Choroid plexus epithelial cell (primary cell): ENCODE measurements at regions not wholly inside any gene's neighbourhood (a gene's known extent, or its start where the extent isn't known, plus 50 kb on each side); places are given as distances from the start of the nearest gene placed in this dataset.

Experiments used
- DNase-seq: peaks from one replicate; pipeline ENCODE4 v3.0.0-alpha.2; 2010; ENCODE audit warnings: low read depth
- H3K4me3 ChIP-seq: 2 replicates; pipeline ENCODE4 v1.5.1; 2011; ENCODE audit warnings: low read depth, mild to moderate bottlenecking, control low read depth, low read length, moderate library complexity
- CTCF ChIP-seq: conservative IDR thresholded peaks from 2 replicates; pipeline ENCODE4 v1.5.1; 2011; ENCODE audit warnings: low read depth, mild to moderate bottlenecking, control low read depth, inconsistent platforms, low read length, moderate library complexity

DNA sequence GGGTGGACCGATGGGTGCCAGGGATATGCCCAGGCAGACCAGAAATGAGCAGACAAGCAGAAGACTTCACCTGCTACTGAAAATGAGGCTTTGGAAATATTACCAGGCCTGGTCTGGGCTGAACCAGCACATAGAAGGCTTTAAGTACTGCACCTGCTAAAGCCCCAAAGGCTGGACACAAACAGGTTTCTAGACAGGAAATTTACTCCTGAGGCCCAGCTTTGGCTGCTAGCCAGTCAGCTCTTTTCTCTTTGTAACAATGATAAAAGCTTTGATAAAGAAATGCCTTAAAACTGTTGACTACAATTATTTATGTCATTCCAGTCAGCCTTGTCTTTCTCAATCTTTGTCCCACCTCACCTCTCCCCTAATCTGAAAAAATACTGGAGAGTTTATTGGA is 228.9 kb upstream of the EGLN3 start:
- no peak overlapping the region for H3K4me3 ChIP-seq
- no peak for DNase-seq
- TF ChIP-seq CTCF: no peak

DNA sequence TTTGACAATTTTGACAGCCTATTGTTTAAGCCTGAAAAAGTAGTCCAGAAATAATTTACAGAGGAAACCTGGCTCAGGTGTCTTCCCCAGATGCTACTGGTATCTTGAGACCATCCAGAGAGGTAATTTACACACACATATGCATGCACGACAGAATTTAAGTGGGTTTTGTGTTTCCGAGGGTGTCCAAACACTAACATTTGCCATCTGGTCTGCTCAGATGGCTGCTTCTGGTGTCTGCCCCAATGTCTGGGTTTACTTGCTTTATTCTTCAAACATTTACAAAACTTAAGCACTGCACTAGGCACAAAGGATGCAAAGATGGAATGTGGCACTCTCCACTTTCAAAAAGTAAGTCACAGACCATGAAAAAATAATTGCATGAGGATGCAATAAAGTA is 226.6 kb upstream of the EGLN3 start:
- TF ChIP-seq CTCF: no peak
- no peak for DNase-seq
- no peak overlapping the region for H3K4me3 ChIP-seq

DNA sequence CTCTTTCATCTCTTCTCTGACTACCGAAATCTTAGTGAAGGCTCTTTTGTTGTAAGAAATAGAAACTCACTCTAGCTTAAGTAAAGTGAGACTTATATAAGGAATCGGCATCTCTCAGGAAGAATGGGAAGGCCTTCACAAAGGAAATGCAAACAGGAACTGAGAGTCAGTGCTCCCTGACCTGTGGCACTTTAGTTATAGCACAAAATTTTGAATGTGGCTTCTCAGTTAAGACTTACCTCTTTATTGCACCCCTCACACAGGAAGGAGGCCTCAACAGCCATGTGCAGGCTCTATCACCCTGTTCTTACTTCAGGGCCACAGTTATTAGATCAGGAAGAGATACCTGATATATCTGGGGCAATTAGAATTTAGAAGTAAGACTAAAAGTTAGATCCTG is 224.7 kb upstream of the EGLN3 start:
- DNase-seq: no peak
- TF ChIP-seq CTCF: no peak
- H3K4me3 ChIP-seq: no peak overlapping the region

- H3K4me3 ChIP-seq: no peak overlapping the region
- no peak for DNase-seq
- no peak for TF ChIP-seq CTCF
These were observed 224.1 kb upstream of the EGLN3 start for GRCh38 chr14:34174973-34175372.

GRCh38 chr14:34173916-34174315 is 223.0 kb upstream of the EGLN3 start:
- H3K4me3 ChIP-seq: no peak overlapping the region
- TF ChIP-seq CTCF: no peak
- DNase-seq: no peak

- no peak for TF ChIP-seq CTCF
- no peak overlapping the region for H3K4me3 ChIP-seq
- no peak for DNase-seq
These were observed 221.9 kb upstream of the EGLN3 start for GRCh38 chr14:34172550-34173368.

DNA sequence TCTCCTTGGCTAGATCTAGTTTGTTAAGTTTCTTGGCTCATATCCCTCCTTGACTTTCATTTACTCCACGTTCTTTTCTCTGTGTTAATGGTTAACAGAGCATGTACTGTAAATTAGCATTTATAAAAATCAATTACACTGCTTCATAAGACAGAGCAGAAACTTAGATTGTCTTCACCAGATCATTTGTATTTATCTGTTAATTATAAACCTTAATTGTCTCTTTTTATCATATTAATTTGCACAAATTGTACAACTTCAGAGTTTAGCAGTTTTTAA is 221.2 kb upstream of the EGLN3 start:
- TF ChIP-seq CTCF: no peak
- DNase-seq: no peak
- H3K4me3 ChIP-seq: no peak overlapping the region
